MG63 (cell line): ENCODE measurements at regions not wholly inside any gene's neighbourhood (a gene's known extent, or its start where the extent isn't known, plus 50 kb on each side); places are given as distances from the start of the nearest gene placed in this dataset.
A peak's percentile ranks its signal among the peaks of the same experiment; 100 is the strongest.
"Not testable (repeated sequence)": the region's sequence is repeated elsewhere in the genome, so short reads cannot be mapped to it uniquely, and the experiment has no call there.

Source experiments
- DNase-seq: peaks from one replicate; pipeline ENCODE4 v3.0.0-alpha.2; 2020
- H3K27me3 ChIP-seq: fragments of 250-450 bp; sonication (Bioruptor Pico); 2 replicates; pipeline ENCODE4 v1.5.1; 2020; ENCODE audit warnings: mild to moderate bottlenecking, moderate library complexity
- H3K36me3 ChIP-seq: fragments of 250-450 bp; sonication (Bioruptor Pico); 2 replicates; pipeline ENCODE4 v1.5.1; 2020; ENCODE audit warnings: mild to moderate bottlenecking, moderate library complexity
- H3K4me3 ChIP-seq: fragments of 250-450 bp; sonication (Bioruptor Pico); 2 replicates; pipeline ENCODE4 v1.5.1; 2020; ENCODE audit warnings: mild to moderate bottlenecking, moderate library complexity
- H3K9me3 ChIP-seq: fragments of 250-450 bp; sonication (Bioruptor Pico); 2 replicates; pipeline ENCODE4 v1.5.1; 2020; ENCODE audit warnings: mild to moderate bottlenecking, moderate library complexity

GRCh38 chr2:109669731-109670130 is 55.6 kb downstream of the SOWAHC start:
- Histone ChIP-seq H3K9me3 (no peaks in the 10 kb centered on the region), H3K4me3 (no peak overlapping the region), H3K36me3 (no peaks in the 10 kb centered on the region), H3K27me3 (no peaks in the 10 kb centered on the region)
- no peak for DNase-seq

- Histone ChIP-seq H3K27me3 (no peaks in the 10 kb centered on the region), H3K36me3 (no peaks in the 10 kb centered on the region), H3K4me3 (no peak overlapping the region), H3K9me3 (no peaks in the 10 kb centered on the region)
- no peak for DNase-seq
Measured at GRCh38 chr2:109670556-109671411, 56.6 kb downstream of the SOWAHC start.

DNA sequence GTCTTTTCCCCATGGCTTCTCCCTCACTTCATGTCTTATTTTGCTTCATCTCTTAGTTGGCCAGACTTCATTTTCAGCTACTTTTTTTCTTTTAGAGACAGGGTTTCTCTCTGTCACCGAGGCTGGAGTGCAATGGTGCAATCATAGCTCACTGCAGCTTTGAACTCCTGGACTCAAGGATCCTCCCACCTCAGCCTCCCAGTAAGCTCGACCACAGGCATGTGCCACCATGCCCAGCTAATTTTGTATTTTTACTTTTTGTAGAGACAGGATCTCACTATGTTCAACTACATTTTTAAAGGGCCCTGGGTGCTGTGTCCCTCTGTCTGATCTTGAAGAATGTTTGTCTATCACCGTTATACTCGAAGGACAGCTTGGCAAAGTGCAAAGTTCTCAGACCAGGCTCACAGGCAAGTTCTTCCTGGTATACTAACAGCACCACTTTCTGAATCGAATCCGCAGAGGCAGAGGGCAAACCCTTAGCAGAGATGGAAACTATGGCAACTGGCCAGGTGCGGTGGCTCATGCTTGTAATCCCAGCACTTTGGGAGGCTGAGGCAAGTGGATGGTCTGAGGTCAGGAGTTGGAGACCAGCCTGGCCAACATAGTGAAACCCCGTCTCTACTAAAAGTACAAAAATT is 60.9 kb downstream of the SOWAHC start:
- Histone ChIP-seq H3K27me3 (no peaks in the 10 kb centered on the region), H3K36me3 (no peaks in the 10 kb centered on the region), H3K9me3 (no peaks in the 10 kb centered on the region), H3K4me3 (no peak overlapping the region)
- peak; percentile 60 for DNase-seq

GRCh38 chr2:109675666-109676345 is 61.6 kb downstream of the SOWAHC start:
- no peaks in the 10 kb centered on the region for H3K27me3 ChIP-seq
- H3K9me3 ChIP-seq, result no peaks in the 10 kb centered on the region
- no peak overlapping the region for H3K4me3 ChIP-seq
- H3K36me3 ChIP-seq, result no peaks in the 10 kb centered on the region
- DNase-seq, result no peak

- no peak overlapping the region for H3K4me3 ChIP-seq
- no peaks in the 10 kb centered on the region for H3K9me3 ChIP-seq
- no peak for DNase-seq
- H3K36me3 ChIP-seq, result no peaks in the 10 kb centered on the region
- no peaks in the 10 kb centered on the region for H3K27me3 ChIP-seq
Measured at GRCh38 chr2:109676346-109676902, 62.3 kb downstream of the SOWAHC start.

DNA sequence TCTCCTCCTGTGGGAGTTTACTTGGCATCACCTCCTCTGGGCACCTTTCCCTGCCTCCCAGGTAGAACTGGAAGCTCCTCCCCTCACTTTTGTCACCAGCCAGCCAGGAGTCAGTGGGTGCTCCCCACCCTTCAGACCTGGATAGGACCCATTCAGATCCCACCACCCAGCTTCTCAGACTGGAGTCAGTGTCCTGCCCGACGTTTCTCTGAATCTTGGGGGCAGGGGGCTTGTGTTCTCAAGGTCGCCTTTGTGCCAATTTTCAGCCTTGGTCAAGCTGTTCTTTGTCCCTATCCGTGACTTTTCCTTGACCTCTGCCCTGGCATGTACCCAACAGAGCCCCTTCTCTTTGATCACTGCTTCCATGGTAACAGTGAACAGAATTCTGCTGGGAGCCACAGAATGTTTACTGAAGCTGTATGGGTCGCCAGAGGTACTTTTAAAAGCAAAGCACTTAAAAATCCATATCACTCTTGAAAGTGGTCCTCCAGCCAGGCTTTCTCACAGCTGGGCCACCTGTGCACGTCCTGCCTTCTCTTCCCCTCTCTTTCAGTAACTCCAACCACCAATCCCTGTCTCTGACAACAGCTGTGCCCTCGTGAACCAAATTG is 63.1 kb downstream of the SOWAHC start:
- not testable (repeated sequence) for H3K4me3 ChIP-seq, H3K36me3 ChIP-seq, DNase-seq, H3K9me3 ChIP-seq, H3K27me3 ChIP-seq

GRCh38 chr2:109677835-109678580 is 63.8 kb downstream of the SOWAHC start:
- no peaks in the 10 kb centered on the region for H3K9me3 ChIP-seq
- no peak for DNase-seq
- H3K36me3 ChIP-seq, result no peaks in the 10 kb centered on the region
- no peaks in the 10 kb centered on the region for H3K27me3 ChIP-seq
- no peak overlapping the region for H3K4me3 ChIP-seq

GRCh38 chr2:109678724-109679201 is 64.6 kb downstream of the SOWAHC start:
- H3K27me3 ChIP-seq, H3K4me3 ChIP-seq: not testable (repeated sequence)

DNA sequence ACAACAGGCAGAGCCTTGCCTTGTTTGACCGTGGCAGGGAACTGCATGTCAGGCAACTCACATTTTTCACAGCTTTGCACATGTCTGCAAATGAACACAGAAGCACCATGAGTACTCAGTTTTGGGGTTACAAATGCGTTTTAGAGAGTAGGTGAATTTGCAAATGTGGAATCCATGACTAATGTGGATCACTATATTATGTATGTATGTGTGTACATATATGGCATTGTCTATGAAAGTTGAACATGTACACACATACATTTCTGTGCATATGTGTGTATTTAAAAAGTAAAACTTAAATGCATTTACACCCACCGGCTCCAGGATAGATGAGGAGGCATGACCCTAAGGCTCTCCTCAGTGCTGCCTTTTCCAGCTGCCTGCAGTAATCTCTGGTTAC is 65.1 kb downstream of the SOWAHC start:
- no peak for DNase-seq
- Histone ChIP-seq H3K9me3 (no peaks in the 10 kb centered on the region), H3K36me3 (no peaks in the 10 kb centered on the region), H3K4me3 (no peak overlapping the region), H3K27me3 (no peaks in the 10 kb centered on the region)

More at GRCh38 chr2:109678724-109679201, 64.6 kb downstream of the SOWAHC start:
- not testable (repeated sequence) for H3K9me3 ChIP-seq, DNase-seq, H3K36me3 ChIP-seq

- Histone ChIP-seq H3K27me3 (no peaks in the 10 kb centered on the region), H3K4me3 (no peak overlapping the region), H3K36me3 (no peaks in the 10 kb centered on the region), H3K9me3 (no peaks in the 10 kb centered on the region)
- no peak for DNase-seq
Measured at GRCh38 chr2:109679626-109680025, 65.5 kb downstream of the SOWAHC start.

GRCh38 chr2:109680523-109681297 is 66.5 kb downstream of the SOWAHC start:
- no peak for DNase-seq
- H3K9me3 ChIP-seq, result no peaks in the 10 kb centered on the region
- no peak overlapping the region for H3K4me3 ChIP-seq
- H3K27me3 ChIP-seq, result no peaks in the 10 kb centered on the region
- no peaks in the 10 kb centered on the region for H3K36me3 ChIP-seq

GRCh38 chr2:109681633-109682380 is 67.6 kb downstream of the SOWAHC start:
- H3K36me3 ChIP-seq, result no peaks in the 10 kb centered on the region
- no peak for DNase-seq
- H3K9me3 ChIP-seq, result no peaks in the 10 kb centered on the region
- H3K27me3 ChIP-seq, result no peaks in the 10 kb centered on the region
- H3K4me3 ChIP-seq, result no peak overlapping the region

GRCh38 chr2:109683452-109683851 is 69.3 kb downstream of the SOWAHC start:
- H3K27me3 ChIP-seq, result no peaks in the 10 kb centered on the region
- no peaks in the 10 kb centered on the region for H3K36me3 ChIP-seq
- no peaks in the 10 kb centered on the region for H3K9me3 ChIP-seq
- H3K4me3 ChIP-seq, result no peak overlapping the region
- no peak for DNase-seq

- H3K36me3 ChIP-seq, result no peaks in the 10 kb centered on the region
- DNase-seq, result no peak
- no peak overlapping the region for H3K4me3 ChIP-seq
- no peaks in the 10 kb centered on the region for H3K27me3 ChIP-seq
- H3K9me3 ChIP-seq, result no peaks in the 10 kb centered on the region
Measured at GRCh38 chr2:109685453-109685852, 71.3 kb downstream of the SOWAHC start.

DNA sequence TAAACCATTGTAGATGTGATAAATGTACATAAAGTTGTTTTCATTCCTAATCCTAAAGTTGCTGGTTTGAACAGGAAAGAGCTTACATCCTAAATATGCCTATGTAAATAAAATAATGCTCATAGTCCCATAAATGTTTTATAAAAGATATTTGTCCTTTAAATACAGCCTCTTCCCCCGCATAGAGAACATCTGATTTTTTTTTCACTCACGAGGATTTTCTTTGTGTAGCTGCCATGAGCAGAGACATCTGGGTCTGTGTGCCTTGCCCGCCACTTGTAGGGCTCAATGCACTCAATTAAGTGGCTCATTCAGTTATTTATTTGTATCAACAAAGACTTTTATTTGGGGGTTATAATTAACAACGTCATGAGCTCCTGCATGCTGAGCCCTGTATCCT is 72.8 kb downstream of the SOWAHC start:
- Histone ChIP-seq H3K27me3 (no peaks in the 10 kb centered on the region), H3K36me3 (no peaks in the 10 kb centered on the region), H3K4me3 (no peak overlapping the region), H3K9me3 (no peaks in the 10 kb centered on the region)
- no peak for DNase-seq
